RWPE1 (cell line): ENCODE measurements at regions not wholly inside any gene's neighbourhood (a gene's known extent, or its start where the extent isn't known, plus 50 kb on each side); places are given as distances from the start of the nearest gene placed in this dataset.

Source experiments
- CTCF ChIA-PET: fragments of 350-600 bp; sonication (Branson Sonifier 250); formaldehyde crosslinking; extraction: SDS; loops from one replicate; lab custom pipeline; 2021; lab: Yijun Ruan, JAX
- POLR2A ChIA-PET: fragments of 400-600 bp; formaldehyde crosslinking; extraction: SDS; loops from one replicate; lab custom pipeline; 2020; ENCODE audit warnings: antibody characterized with exemption; ENCODE audit not compliant: low non-redundant PET; lab: Yijun Ruan, JAX
- DNase-seq: peaks from one replicate; pipeline ENCODE4 v3.0.0; 2012; ENCODE audit warnings: low spot score
- H3K27ac ChIP-seq: fragments of 450-650 bp; 2 replicates; pipeline ENCODE4 v1.5.1; 2017
- TF ChIP-seq, protein P1 (sequence below): fragments of 450-650 bp; conservative IDR thresholded peaks from 2 replicates; pipeline ENCODE4 v1.5.1; 2017; ENCODE audit warnings: low read depth, mild to moderate bottlenecking

DNA sequence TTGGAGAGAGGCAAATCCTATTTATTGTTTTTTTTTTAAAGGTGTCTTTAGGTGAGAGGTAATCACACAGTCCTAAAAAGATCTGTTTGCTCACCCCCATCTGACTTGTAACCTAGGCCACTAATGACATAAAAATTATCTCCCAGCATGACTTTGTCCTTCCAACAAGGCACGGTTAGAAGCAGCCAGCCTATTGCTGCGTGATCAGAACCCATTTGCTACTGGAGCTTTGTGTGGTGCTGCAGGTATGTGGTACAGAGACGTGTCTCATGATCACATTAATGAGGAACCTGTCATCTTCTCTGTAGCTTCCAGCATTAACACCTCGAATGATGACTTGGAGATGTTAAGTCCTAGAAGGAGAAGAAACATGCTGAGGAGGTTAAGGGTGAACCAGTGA, 555.8 kb upstream of the TLE4 start:
- POLR2A ChIA-PET = no interaction called here
- H3K27ac ChIP-seq = no peak overlapping the region
- TF ChIP-seq, protein P1, sequence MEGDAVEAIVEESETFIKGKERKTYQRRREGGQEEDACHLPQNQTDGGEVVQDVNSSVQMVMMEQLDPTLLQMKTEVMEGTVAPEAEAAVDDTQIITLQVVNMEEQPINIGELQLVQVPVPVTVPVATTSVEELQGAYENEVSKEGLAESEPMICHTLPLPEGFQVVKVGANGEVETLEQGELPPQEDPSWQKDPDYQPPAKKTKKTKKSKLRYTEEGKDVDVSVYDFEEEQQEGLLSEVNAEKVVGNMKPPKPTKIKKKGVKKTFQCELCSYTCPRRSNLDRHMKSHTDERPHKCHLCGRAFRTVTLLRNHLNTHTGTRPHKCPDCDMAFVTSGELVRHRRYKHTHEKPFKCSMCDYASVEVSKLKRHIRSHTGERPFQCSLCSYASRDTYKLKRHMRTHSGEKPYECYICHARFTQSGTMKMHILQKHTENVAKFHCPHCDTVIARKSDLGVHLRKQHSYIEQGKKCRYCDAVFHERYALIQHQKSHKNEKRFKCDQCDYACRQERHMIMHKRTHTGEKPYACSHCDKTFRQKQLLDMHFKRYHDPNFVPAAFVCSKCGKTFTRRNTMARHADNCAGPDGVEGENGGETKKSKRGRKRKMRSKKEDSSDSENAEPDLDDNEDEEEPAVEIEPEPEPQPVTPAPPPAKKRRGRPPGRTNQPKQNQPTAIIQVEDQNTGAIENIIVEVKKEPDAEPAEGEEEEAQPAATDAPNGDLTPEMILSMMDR = no peak
- CTCF ChIA-PET = interaction anchor here (0.6 kb wide), 1 partner anchor 23 kb away, joined by 5 read pairs; no protein-coding TSS in a partner anchor
- no peak for DNase-seq

DNA sequence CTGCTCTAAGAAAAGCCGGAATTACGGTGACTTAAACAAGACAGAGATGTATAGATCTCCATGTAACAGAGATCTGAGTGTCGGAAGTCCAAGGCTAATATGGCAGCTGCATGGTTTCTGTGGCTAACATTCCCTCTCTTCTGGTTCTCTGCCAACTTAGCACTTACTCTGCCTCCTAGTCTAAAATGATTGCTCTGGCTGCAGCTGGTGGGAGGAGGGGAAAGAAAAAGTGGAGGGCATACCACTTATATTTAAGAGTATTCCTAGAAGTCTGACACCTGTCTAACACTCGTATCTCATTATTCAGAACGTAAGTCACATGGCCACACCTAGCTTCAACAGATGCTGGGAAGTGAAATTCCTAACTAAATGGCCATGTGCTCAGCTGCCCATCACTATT, 551.5 kb upstream of the TLE4 start:
- DNase-seq = no peak
- TF ChIP-seq, protein P1 = no peak
- POLR2A ChIA-PET = no interaction called here
- CTCF ChIA-PET = interaction anchor here (0.6 kb wide), 1 partner anchor 17 kb away, joined by 4 read pairs; no protein-coding TSS in a partner anchor
- no peak overlapping the region for H3K27ac ChIP-seq

DNA sequence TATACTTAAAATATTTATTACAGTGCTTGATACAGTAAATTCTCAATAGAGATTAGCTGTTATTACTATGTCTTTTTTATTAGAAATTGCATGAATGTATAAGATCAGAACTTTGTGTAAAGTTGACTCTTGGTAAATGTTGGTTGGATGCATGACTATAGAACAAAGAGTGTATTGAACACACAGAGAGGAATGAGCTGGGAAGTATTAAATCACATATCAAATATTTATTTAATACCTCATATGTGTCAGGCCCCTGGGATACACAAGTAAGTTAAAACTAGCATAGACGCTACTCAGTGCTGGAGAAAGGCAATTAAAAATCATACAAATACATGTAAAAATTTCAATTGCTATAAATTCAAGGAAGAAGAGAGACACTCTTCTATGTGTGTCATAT, 550.7 kb upstream of the TLE4 start:
- no peak overlapping the region for H3K27ac ChIP-seq
- ChIA-PET POLR2A (no interaction called here), CTCF (no interaction called here)
- no peak for DNase-seq
- TF ChIP-seq, protein P1 = no peak

DNA sequence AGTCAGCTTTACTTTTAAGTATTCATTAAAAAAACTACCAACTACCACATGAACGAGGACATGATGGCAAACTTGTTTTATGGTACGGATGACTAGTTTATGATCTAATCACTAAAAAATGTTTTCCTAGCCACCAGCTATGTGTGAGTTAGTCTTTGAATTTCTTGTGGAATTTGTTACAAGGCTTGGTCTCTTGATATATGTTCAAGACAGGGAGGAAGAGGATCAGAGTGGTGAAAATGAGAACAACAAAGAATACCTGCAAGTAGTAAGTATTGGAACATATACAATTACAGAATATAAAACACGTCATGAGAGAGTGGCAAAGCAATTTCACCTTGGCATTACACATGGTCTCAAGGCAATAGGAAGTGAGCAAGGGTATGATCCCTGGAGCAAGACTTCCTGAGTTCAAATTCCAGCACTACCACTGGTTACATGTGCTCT, 548.6 kb upstream of the TLE4 start:
- no peak overlapping the region for H3K27ac ChIP-seq
- TF ChIP-seq, protein P1 = no peak
- ChIA-PET POLR2A (no interaction called here), CTCF (interaction anchor here (0.6 kb wide), 1 partner anchor 91 kb away, joined by 3 read pairs; no protein-coding TSS in a partner anchor)
- DNase-seq = peak; percentile 95

DNA sequence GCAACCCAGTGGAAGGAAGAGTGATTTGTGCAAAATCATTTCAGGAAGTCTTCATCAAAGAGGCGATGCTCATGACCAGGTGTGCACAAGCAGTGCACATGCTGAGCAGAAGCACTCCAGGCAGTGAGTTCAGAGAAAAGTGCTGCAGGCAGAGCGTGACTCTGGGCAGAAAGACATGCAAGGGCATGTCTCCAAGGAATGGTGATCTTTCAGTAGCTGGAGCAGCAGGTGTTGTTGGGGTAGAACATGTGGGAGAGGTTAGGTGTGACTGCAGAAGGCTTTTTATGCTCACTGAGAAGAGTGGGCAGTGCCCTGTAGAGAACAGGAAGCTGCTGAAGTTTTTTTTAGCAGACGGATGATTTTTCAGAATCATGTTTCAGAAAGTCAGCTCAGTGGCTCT, 545.4 kb upstream of the TLE4 start:
- POLR2A ChIA-PET = no interaction called here
- TF ChIP-seq, protein P1 = no peak
- DNase-seq = peak; percentile 90
- CTCF ChIA-PET = interaction anchor here (0.6 to 0.9 kb wide), 3 partner anchors 17 to 415 kb away, joined by 3 read pairs; no protein-coding TSS in a partner anchor
- peak overlapping the region; percentile 69 for H3K27ac ChIP-seq

DNA sequence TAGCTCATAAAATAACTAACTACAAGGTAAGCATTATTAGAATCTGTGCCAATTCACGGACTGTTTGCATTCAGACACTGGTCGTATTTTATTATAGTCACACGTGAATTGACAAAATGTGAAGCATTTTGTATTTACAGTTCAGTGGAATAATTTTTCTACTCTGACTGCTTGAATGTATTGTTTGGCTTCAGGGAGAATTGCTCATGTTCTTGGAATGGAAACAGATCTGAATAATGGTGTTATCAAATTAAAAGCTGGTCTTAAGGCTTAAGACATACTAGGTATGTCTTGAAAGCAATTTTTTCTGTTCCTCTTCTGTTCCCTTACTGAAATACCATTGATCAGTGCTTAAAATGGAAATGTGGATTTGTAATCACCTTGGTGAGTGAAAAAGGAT, 543.7 kb upstream of the TLE4 start:
- CTCF ChIA-PET = no interaction called here
- H3K27ac ChIP-seq = no peak overlapping the region
- peak; percentile 36 for DNase-seq
- TF ChIP-seq, protein P1 = no peak
- POLR2A ChIA-PET = no interaction called here
